CD4-positive, alpha-beta T cell (primary cell): ENCODE measurements at regions not wholly inside any gene's neighbourhood (a gene's known extent, or its start where the extent isn't known, plus 50 kb on each side); places are given as distances from the start of the nearest gene placed in this dataset.

Experiments used
- ATAC-seq: fragments of 200-7000 bp; cut with Tn5 transposase; one replicate; pipeline ENCODE4 v1.10.0; 2022; ENCODE audit warnings: mild to moderate bottlenecking; ENCODE audit not compliant: poor library complexity
- CTCF ChIA-PET: fragments of 350-600 bp; sonication (Branson Sonifier 250); formaldehyde crosslinking; loops from one replicate; lab custom pipeline; 2021; ENCODE audit warnings: antibody characterized with exemption, inconsistent platforms; lab: Charles Lee
- POLR2A ChIA-PET: fragments of 350-600 bp; sonication (Branson Sonifier 250); formaldehyde crosslinking; loops from one replicate; lab custom pipeline; 2021; ENCODE audit warnings: antibody characterized with exemption, inconsistent platforms; lab: Charles Lee
- DNase-seq, 14 experiments: peaks; one replicate each; pipeline ENCODE4 v3.0.0-alpha.2; 2013 to 2020; ENCODE audit warnings: mixed read lengths in 2 of 14
- H3K27ac ChIP-seq, 2 donors: one replicate each; pipeline versions ENCODE4 v1.5.1 to v1.7.0; 2013; ENCODE audit warnings: low read length in 2 of 2, low read depth in 1 of 2, mild to moderate bottlenecking in 1 of 2
- H3K27me3 ChIP-seq, 2 experiments: 1 replicate in 1 of 2; 2 replicates in 1 of 2; pipeline versions ENCODE4 v1.6.1 to v1.7.0; 2013; ENCODE audit warnings: low read length in 2 of 2, control low read depth in 1 of 2, mild to moderate bottlenecking in 1 of 2, moderate library complexity in 1 of 2; ENCODE audit not compliant: insufficient read depth in 2 of 2, control insufficient read depth in 1 of 2
- H3K36me3 ChIP-seq: one replicate; pipeline ENCODE4 v1.6.1; 2013; ENCODE audit warnings: low read length, control low read depth; ENCODE audit not compliant: insufficient read depth
- H3K4me1 ChIP-seq: one replicate; pipeline ENCODE4 v1.6.1; 2013; ENCODE audit warnings: low read length, control low read depth; ENCODE audit not compliant: insufficient read depth
- H3K4me3 ChIP-seq: one replicate; pipeline ENCODE4 v1.5.1; 2013; ENCODE audit warnings: mild to moderate bottlenecking, low read length, moderate library complexity
- H3K9me3 ChIP-seq, 2 experiments: 1 replicate in 1 of 2; 2 replicates in 1 of 2; pipeline versions ENCODE4 v1.6.1 to v1.7.0; 2013; ENCODE audit warnings: low read length in 2 of 2, mild to moderate bottlenecking in 2 of 2, control low read depth in 1 of 2, moderate library complexity in 1 of 2; ENCODE audit not compliant: control insufficient read depth in 1 of 2, insufficient read depth in 1 of 2
- H3K27ac Mint-ChIP-seq: one replicate; pipeline ENCODE4 v1.8.0; 2020; ENCODE audit warnings: mixed read lengths
- H3K27me3 Mint-ChIP-seq: one replicate; pipeline ENCODE4 v1.8.0; 2021; ENCODE audit warnings: mixed read lengths
- H3K36me3 Mint-ChIP-seq: one replicate; pipeline ENCODE4 v1.8.0; 2021; ENCODE audit warnings: low read depth, mixed read lengths
- H3K4me1 Mint-ChIP-seq: one replicate; pipeline ENCODE4 v1.8.0; 2021; ENCODE audit warnings: low read depth, mixed read lengths
- H3K4me3 Mint-ChIP-seq: one replicate; pipeline ENCODE4 v1.8.0; 2020; ENCODE audit warnings: mild to moderate bottlenecking, mixed read lengths
- H3K9me3 Mint-ChIP-seq: one replicate; pipeline ENCODE4 v1.8.0; 2020; ENCODE audit warnings: mixed read lengths
- intact Hi-C, 2 experiments: fragments of 100-400 bp; cut with DNase I in 1 of 2; cut with micrococcal nuclease in 1 of 2; formaldehyde crosslinking; loops; one replicate each; pipeline versions ENCODE4 v1.15.1 to v1.9.0; 2023 to 2025; cut with DNase I, micrococcal nuclease
- TF ChIP-seq, protein P1 (sequence below): fragments of 200-600 bp; IDR thresholded peaks from one replicate; pipeline ENCODE4 v1.8.0; 2022; ENCODE audit warnings: antibody characterized with exemption, mild to moderate bottlenecking

DNA sequence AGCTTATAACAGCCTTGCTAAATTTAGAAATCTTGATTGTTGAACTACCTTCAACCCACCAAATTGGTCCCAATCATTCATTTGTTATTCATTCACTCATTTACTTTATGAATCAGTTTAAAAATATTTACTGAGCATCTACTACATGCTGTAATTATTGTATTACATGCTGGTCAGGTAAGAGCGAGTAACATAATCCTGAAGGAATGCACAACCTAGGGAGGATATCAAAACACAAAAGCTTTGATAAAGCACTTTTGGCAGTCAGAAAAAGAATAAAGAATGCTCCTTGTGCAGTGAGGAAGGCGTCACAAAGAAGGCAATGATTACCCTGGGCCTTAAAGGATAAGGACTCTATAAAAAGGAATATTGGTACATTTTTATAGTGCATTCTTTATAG, 518.9 kb upstream of the NR5A2 start:
- ChIA-PET POLR2A (no interaction called here), CTCF (no interaction called here)
- H3K9me3 Mint-ChIP-seq: no peaks in the 10 kb centered on the region
- DNase-seq (no peak), ATAC-seq (no peak)
- Histone ChIP-seq H3K27ac (no peak overlapping the region), H3K36me3 (no peaks in the 10 kb centered on the region), H3K4me1 (no peaks in the 10 kb centered on the region), H3K4me3 (no peak overlapping the region), H3K9me3 (no peaks in the 10 kb centered on the region), H3K27me3 (no peaks in the 10 kb centered on the region)
- H3K36me3 Mint-ChIP-seq: no peaks in the 10 kb centered on the region
- TF ChIP-seq, protein P1, sequence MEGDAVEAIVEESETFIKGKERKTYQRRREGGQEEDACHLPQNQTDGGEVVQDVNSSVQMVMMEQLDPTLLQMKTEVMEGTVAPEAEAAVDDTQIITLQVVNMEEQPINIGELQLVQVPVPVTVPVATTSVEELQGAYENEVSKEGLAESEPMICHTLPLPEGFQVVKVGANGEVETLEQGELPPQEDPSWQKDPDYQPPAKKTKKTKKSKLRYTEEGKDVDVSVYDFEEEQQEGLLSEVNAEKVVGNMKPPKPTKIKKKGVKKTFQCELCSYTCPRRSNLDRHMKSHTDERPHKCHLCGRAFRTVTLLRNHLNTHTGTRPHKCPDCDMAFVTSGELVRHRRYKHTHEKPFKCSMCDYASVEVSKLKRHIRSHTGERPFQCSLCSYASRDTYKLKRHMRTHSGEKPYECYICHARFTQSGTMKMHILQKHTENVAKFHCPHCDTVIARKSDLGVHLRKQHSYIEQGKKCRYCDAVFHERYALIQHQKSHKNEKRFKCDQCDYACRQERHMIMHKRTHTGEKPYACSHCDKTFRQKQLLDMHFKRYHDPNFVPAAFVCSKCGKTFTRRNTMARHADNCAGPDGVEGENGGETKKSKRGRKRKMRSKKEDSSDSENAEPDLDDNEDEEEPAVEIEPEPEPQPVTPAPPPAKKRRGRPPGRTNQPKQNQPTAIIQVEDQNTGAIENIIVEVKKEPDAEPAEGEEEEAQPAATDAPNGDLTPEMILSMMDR: no peak
- H3K27me3 Mint-ChIP-seq: no peaks in the 10 kb centered on the region
- intact Hi-C loops: no loop called here
- H3K4me1 Mint-ChIP-seq: no peaks in the 10 kb centered on the region
- H3K4me3 Mint-ChIP-seq: no peak overlapping the region
- no peak overlapping the region for H3K27ac Mint-ChIP-seq

DNA sequence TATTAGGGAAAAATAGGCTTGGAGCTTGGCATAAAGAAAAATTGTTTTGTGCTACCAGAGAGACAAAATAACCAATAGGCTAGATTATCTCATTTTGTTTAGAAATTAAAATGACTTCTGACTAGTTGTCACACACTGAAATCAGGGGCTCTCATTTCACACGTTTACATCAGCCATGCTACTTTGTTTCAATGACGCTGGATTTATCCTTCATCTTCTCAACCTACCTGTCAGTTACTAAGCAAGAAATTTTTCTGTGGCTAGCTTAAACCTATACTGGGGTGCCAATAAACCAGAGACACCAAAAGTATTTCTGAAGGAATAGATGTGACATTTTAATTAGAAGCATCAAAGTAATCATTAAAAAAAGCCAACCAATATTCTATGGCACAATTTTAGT, 518.1 kb upstream of the NR5A2 start:
- no peaks in the 10 kb centered on the region for H3K36me3 ChIP-seq
- no peak overlapping the region for H3K27ac ChIP-seq
- no peak for ATAC-seq
- no peak overlapping the region for H3K4me3 ChIP-seq
- H3K4me1 ChIP-seq: no peaks in the 10 kb centered on the region
- H3K9me3 ChIP-seq: no peaks in the 10 kb centered on the region
- CTCF ChIA-PET: no interaction called here
- intact Hi-C loops: no loop called here
- POLR2A ChIA-PET: no interaction called here
- Mint-ChIP-seq H3K27me3 (no peaks in the 10 kb centered on the region), H3K36me3 (no peaks in the 10 kb centered on the region), H3K9me3 (no peaks in the 10 kb centered on the region), H3K4me1 (no peaks in the 10 kb centered on the region), H3K27ac (no peak overlapping the region), H3K4me3 (no peak overlapping the region)
- DNase-seq: no peak
- TF ChIP-seq, protein P1: no peak
- H3K27me3 ChIP-seq: no peaks in the 10 kb centered on the region

DNA sequence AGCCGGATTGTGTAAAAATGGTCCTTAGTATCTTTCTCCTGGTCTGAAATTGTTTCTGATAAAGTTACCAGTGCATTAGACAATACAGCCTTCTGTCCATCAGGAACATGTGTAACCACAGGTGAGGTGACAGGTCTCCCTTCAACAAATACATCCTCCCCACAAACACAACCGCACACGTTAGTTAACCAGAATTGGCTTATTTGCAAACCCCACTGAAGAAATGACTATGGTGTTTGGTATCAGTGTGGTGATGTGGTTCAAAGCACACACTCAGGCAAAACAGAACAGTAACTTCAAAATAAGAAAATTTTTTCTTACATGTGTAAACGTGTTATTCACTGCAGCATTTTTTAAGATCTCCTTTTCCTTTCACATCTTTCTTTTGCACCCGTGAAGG, 517.2 kb upstream of the NR5A2 start:
- TF ChIP-seq, protein P1: no peak
- Mint-ChIP-seq H3K4me1 (no peaks in the 10 kb centered on the region), H3K4me3 (no peak overlapping the region), H3K27me3 (no peaks in the 10 kb centered on the region), H3K27ac (no peak overlapping the region), H3K9me3 (no peaks in the 10 kb centered on the region), H3K36me3 (no peaks in the 10 kb centered on the region)
- no peaks in the 10 kb centered on the region for H3K36me3 ChIP-seq
- intact Hi-C loops: no loop called here
- POLR2A ChIA-PET: no interaction called here
- no peak overlapping the region for H3K4me3 ChIP-seq
- no peaks in the 10 kb centered on the region for H3K9me3 ChIP-seq
- no peaks in the 10 kb centered on the region for H3K27me3 ChIP-seq
- CTCF ChIA-PET: no interaction called here
- ATAC-seq (no peak), DNase-seq (no peak)
- no peak overlapping the region for H3K27ac ChIP-seq
- no peaks in the 10 kb centered on the region for H3K4me1 ChIP-seq
